Medulla oblongata (tissue), 1 donor: ENCODE measurements at regions not wholly inside any gene's neighbourhood (a gene's known extent, or its start where the extent isn't known, plus 50 kb on each side); places are given as distances from the start of the nearest gene placed in this dataset.

Experiments
- DNase-seq: peaks from one replicate; pipeline ENCODE4 v3.0.0-alpha.2; 2015; ENCODE audit errors: extremely low spot score

- DNase-seq = no peak
Observed at GRCh38 chr12:87163122-87163521, 866.1 kb downstream of the C12orf50 start.

- DNase-seq = no peak
Observed at GRCh38 chr12:87160848-87161601, 868.2 kb downstream of the C12orf50 start.

GRCh38 chr12:87157791-87158190 is 871.4 kb downstream of the C12orf50 start:
- DNase-seq = no peak

- DNase-seq = no peak
Observed at GRCh38 chr12:87155621-87156020, 873.6 kb downstream of the C12orf50 start.

- no peak for DNase-seq
Observed at GRCh38 chr12:87152841-87153528, 876.2 kb downstream of the C12orf50 start.

- DNase-seq = no peak
Observed at GRCh38 chr12:87152075-87152474, 877.1 kb downstream of the C12orf50 start.

GRCh38 chr12:87150969-87151662 is 878.1 kb downstream of the C12orf50 start:
- DNase-seq = no peak

GRCh38 chr12:87142342-87142741 is 886.2 kb upstream of the MGAT4C start:
- DNase-seq = peak; percentile 4

- no peak for DNase-seq
Observed at GRCh38 chr12:87141091-87141490, 884.9 kb upstream of the MGAT4C start.

- no peak for DNase-seq
Observed at GRCh38 chr12:87140262-87140661, 884.1 kb upstream of the MGAT4C start.

GRCh38 chr12:87137220-87137619 is 881.0 kb upstream of the MGAT4C start:
- DNase-seq = no peak

- no peak for DNase-seq
Observed at GRCh38 chr12:87136330-87136976, 880.3 kb upstream of the MGAT4C start.

- DNase-seq = no peak
Observed at GRCh38 chr12:87127272-87127671, 871.1 kb upstream of the MGAT4C start.

GRCh38 chr12:87121896-87122295 is 865.7 kb upstream of the MGAT4C start:
- DNase-seq = no peak

- DNase-seq = no peak
Observed at GRCh38 chr12:87120440-87120839, 864.2 kb upstream of the MGAT4C start.

GRCh38 chr12:87119713-87120112 is 863.5 kb upstream of the MGAT4C start:
- DNase-seq = no peak

GRCh38 chr12:87117526-87117925 is 861.3 kb upstream of the MGAT4C start:
- DNase-seq = no peak

- no peak for DNase-seq
Observed at GRCh38 chr12:87116780-87117179, 860.6 kb upstream of the MGAT4C start.

GRCh38 chr12:87112571-87113345 is 856.6 kb upstream of the MGAT4C start:
- no peak for DNase-seq

GRCh38 chr12:87107766-87108165 is 851.6 kb upstream of the MGAT4C start:
- no peak for DNase-seq

- DNase-seq = no peak
Observed at GRCh38 chr12:87107270-87107669, 851.1 kb upstream of the MGAT4C start.
